Stomach smooth muscle (tissue), 2 donors: ENCODE measurements at regions not wholly inside any gene's neighbourhood (a gene's known extent, or its start where the extent isn't known, plus 50 kb on each side); places are given as distances from the start of the nearest gene placed in this dataset.

Experiments used
- H3K27ac ChIP-seq: one replicate; pipeline ENCODE4 v1.7.0; 2013; ENCODE audit warnings: mild to moderate bottlenecking, low read length, inconsistent platforms
- H3K27me3 ChIP-seq, 2 donors: one replicate each; pipeline ENCODE4 v1.7.0; 2013; ENCODE audit warnings: low read length in 2 of 2; ENCODE audit not compliant: insufficient read depth in 2 of 2, control insufficient read depth in 1 of 2
- H3K36me3 ChIP-seq, 2 donors: one replicate each; pipeline ENCODE4 v1.7.0; 2013; ENCODE audit warnings: low read length in 2 of 2; ENCODE audit not compliant: control insufficient read depth in 2 of 2, insufficient read depth in 2 of 2
- H3K4me1 ChIP-seq: one replicate; pipeline ENCODE4 v1.7.0; 2013; ENCODE audit warnings: low read length; ENCODE audit not compliant: control insufficient read depth, insufficient read depth
- H3K4me3 ChIP-seq, 2 donors: one replicate each; pipeline ENCODE4 v1.7.0; 2013; ENCODE audit warnings: low read length in 2 of 2
- H3K9ac ChIP-seq, 2 donors: one replicate each; pipeline ENCODE4 v1.7.0; 2013; ENCODE audit warnings: low read length in 2 of 2, mild to moderate bottlenecking in 1 of 2
- H3K9me3 ChIP-seq, 2 donors: one replicate each; pipeline ENCODE4 v1.7.0; 2013; ENCODE audit warnings: low read length in 2 of 2; ENCODE audit not compliant: control insufficient read depth in 2 of 2
- donor health status: healthy.
- donor health status: Pancreatic carcinoma.

- H3K27ac ChIP-seq, result peak overlapping the region; percentile 46
- H3K9ac ChIP-seq, result no peak overlapping the region
- H3K4me1 ChIP-seq, result peaks cover 45% of the 10 kb centered on the region
- H3K9me3 ChIP-seq, result no peaks in the 10 kb centered on the region
- no peak overlapping the region for H3K4me3 ChIP-seq
- no peaks in the 10 kb centered on the region for H3K36me3 ChIP-seq
- H3K27me3 ChIP-seq, result no peaks in the 10 kb centered on the region
Observed at GRCh38 chr14:22513066-22513812, 75.8 kb downstream of the DAD1 start.

- no peaks in the 10 kb centered on the region for H3K36me3 ChIP-seq
- no peaks in the 10 kb centered on the region for H3K27me3 ChIP-seq
- H3K27ac ChIP-seq, result peak overlapping the region; percentile 46
- H3K9ac ChIP-seq, result no peak overlapping the region
- H3K9me3 ChIP-seq, result no peaks in the 10 kb centered on the region
- peaks cover 45% of the 10 kb centered on the region for H3K4me1 ChIP-seq
- no peak overlapping the region for H3K4me3 ChIP-seq
Observed at GRCh38 chr14:22512106-22512814, 76.8 kb downstream of the DAD1 start.

GRCh38 chr14:22510527-22511110 is 78.4 kb downstream of the DAD1 start:
- no peak overlapping the region for H3K4me3 ChIP-seq
- peaks cover 32% of the 10 kb centered on the region for H3K4me1 ChIP-seq
- H3K36me3 ChIP-seq, result no peaks in the 10 kb centered on the region
- no peaks in the 10 kb centered on the region for H3K9me3 ChIP-seq
- no peak overlapping the region for H3K27ac ChIP-seq
- H3K27me3 ChIP-seq, result no peaks in the 10 kb centered on the region
- no peak overlapping the region for H3K9ac ChIP-seq

GRCh38 chr14:22509751-22510300 is 79.2 kb downstream of the DAD1 start:
- H3K27me3 ChIP-seq, result no peaks in the 10 kb centered on the region
- no peaks in the 10 kb centered on the region for H3K9me3 ChIP-seq
- H3K27ac ChIP-seq, result no peak overlapping the region
- peaks cover 25% of the 10 kb centered on the region for H3K4me1 ChIP-seq
- no peak overlapping the region for H3K9ac ChIP-seq
- no peaks in the 10 kb centered on the region for H3K36me3 ChIP-seq
- no peak overlapping the region for H3K4me3 ChIP-seq

- Histone ChIP-seq H3K36me3 (no peaks in the 10 kb centered on the region), H3K27me3 (no peaks in the 10 kb centered on the region), H3K27ac (no peak overlapping the region), H3K4me3 (no peak overlapping the region), H3K4me1 (peaks cover 22% of the 10 kb centered on the region), H3K9me3 (no peaks in the 10 kb centered on the region), H3K9ac (no peak overlapping the region)
Observed at GRCh38 chr14:22509036-22509709, 79.9 kb downstream of the DAD1 start.

GRCh38 chr14:22508662-22509035 is 80.4 kb downstream of the DAD1 start:
- H3K9ac ChIP-seq, result no peak overlapping the region
- no peaks in the 10 kb centered on the region for H3K36me3 ChIP-seq
- peaks cover 22% of the 10 kb centered on the region for H3K4me1 ChIP-seq
- H3K9me3 ChIP-seq, result no peaks in the 10 kb centered on the region
- no peak overlapping the region for H3K4me3 ChIP-seq
- H3K27ac ChIP-seq, result no peak overlapping the region
- no peaks in the 10 kb centered on the region for H3K27me3 ChIP-seq

- Histone ChIP-seq H3K9ac (no peak overlapping the region), H3K27ac (no peak overlapping the region)
Observed at GRCh38 chr14:22508150-22508457, 80.9 kb downstream of the DAD1 start.

GRCh38 chr14:22506778-22507351 is 82.2 kb downstream of the DAD1 start:
- Histone ChIP-seq H3K27ac (no peak overlapping the region), H3K9me3 (no peaks in the 10 kb centered on the region), H3K4me3 (no peak overlapping the region), H3K36me3 (no peaks in the 10 kb centered on the region), H3K9ac (no peak overlapping the region), H3K27me3 (no peaks in the 10 kb centered on the region), H3K4me1 (peaks cover 9% of the 10 kb centered on the region)

More at GRCh38 chr14:22508150-22508457, 80.9 kb downstream of the DAD1 start:
- Histone ChIP-seq H3K4me1 (peaks cover 19% of the 10 kb centered on the region), H3K9me3 (no peaks in the 10 kb centered on the region), H3K36me3 (no peaks in the 10 kb centered on the region), H3K4me3 (no peak overlapping the region), H3K27me3 (no peaks in the 10 kb centered on the region)

- Histone ChIP-seq H3K9ac (no peak overlapping the region), H3K4me3 (no peak overlapping the region), H3K4me1 (peaks cover 9% of the 10 kb centered on the region), H3K27ac (no peak overlapping the region), H3K36me3 (no peaks in the 10 kb centered on the region), H3K9me3 (no peaks in the 10 kb centered on the region), H3K27me3 (no peaks in the 10 kb centered on the region)
Observed at GRCh38 chr14:22506378-22506710, 82.7 kb downstream of the DAD1 start.

- H3K27me3 ChIP-seq, result no peaks in the 10 kb centered on the region
- H3K4me1 ChIP-seq, result peaks cover 5% of the 10 kb centered on the region
- no peak overlapping the region for H3K27ac ChIP-seq
- no peak overlapping the region for H3K4me3 ChIP-seq
- no peaks in the 10 kb centered on the region for H3K9me3 ChIP-seq
- no peaks in the 10 kb centered on the region for H3K36me3 ChIP-seq
- H3K9ac ChIP-seq, result no peak overlapping the region
Observed at GRCh38 chr14:22505697-22506377, 83.2 kb downstream of the DAD1 start.
